ENCODE measurements at regions not wholly inside any gene's neighbourhood (a gene's known extent, or its start where the extent isn't known, plus 50 kb on each side); places are given as distances from the start of the nearest gene placed in this dataset.
A peak's percentile ranks its signal among the peaks of the same experiment; 100 is the strongest.

DNA sequence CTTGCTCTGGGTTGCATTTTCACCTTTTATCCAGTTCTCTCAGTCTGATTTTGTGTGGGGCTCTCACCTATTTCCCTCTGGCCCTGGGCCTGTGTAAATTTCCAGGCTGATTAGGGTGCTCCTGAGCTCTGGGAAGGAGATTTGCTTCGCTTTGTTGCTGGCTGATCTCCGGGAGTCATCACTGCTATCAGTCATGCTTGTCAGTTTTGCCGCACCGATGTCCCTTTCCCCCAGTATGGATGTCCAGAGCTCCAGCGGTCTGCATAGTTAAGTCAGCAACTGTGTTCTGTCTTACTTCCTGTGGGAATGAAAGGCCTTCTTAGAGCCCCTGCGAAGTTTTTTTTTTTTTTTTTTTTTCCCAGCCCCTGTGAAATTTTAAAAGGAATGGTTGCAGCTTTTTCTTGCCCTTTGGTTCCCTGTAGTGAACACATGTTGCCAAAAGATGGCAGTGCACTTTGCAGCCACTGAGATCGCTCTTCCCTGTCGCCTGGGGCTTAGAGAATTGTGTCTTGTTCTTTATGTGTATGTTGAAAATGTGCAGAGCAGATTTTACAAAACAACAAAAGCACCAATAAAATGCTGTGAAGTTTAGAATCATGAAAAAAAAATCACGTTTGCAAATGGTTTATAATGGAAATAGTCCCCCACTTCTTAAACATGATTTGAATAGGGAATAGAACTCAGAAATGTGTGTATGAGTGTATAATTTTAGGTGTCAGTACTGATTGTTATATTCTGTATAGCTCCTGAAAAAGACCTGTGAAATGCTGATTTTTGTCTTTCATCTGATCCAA is 109.1 kb upstream of the SLC4A4 start:
- TF ChIP-seq, protein P1, sequence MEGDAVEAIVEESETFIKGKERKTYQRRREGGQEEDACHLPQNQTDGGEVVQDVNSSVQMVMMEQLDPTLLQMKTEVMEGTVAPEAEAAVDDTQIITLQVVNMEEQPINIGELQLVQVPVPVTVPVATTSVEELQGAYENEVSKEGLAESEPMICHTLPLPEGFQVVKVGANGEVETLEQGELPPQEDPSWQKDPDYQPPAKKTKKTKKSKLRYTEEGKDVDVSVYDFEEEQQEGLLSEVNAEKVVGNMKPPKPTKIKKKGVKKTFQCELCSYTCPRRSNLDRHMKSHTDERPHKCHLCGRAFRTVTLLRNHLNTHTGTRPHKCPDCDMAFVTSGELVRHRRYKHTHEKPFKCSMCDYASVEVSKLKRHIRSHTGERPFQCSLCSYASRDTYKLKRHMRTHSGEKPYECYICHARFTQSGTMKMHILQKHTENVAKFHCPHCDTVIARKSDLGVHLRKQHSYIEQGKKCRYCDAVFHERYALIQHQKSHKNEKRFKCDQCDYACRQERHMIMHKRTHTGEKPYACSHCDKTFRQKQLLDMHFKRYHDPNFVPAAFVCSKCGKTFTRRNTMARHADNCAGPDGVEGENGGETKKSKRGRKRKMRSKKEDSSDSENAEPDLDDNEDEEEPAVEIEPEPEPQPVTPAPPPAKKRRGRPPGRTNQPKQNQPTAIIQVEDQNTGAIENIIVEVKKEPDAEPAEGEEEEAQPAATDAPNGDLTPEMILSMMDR (IDR thresholded peaks at IDR 0.05): peak; percentile 83

DNA sequence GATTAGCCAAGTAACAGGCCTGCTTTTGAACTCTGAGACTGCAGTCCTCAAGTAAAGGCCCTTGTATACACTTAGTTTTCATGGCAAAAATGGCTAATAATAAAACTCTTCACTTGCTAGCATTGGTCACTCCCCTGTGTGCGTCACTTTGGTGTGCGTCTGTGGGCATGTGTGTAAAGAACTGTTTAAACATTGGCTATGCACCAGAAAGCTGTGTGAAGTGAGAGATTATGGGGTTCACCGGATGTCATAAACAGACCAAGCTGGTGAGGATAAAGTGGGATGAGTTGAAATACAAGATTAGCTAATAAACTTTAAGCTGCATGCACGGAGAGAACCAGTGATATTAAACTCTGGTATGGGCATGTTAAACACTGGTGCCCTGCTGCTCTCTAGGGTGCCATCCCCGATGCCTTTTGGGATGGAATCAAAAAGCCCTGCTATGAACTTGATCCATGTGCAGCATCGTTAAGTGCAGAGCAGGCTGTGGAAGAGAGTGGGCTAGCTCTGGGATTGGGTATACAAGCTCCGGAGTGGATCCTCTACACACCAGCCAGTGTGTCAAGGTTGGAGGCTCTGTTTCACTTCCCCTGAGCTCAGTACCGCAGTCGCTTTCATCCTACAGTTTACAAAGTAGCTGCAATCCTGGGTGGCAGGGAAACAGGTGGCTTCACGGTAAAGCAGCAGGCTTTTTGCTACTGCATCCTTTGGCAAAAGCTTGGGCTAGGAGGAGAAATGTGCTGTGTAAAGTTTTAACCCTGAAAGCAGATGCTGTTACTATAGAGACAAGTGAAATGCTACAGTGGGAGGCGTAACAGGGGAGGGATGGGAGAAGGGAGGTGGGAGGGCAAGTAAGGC is 108.3 kb upstream of the SLC4A4 start:
- TF ChIP-seq, protein P1 (IDR thresholded peaks at IDR 0.05): no peak

DNA sequence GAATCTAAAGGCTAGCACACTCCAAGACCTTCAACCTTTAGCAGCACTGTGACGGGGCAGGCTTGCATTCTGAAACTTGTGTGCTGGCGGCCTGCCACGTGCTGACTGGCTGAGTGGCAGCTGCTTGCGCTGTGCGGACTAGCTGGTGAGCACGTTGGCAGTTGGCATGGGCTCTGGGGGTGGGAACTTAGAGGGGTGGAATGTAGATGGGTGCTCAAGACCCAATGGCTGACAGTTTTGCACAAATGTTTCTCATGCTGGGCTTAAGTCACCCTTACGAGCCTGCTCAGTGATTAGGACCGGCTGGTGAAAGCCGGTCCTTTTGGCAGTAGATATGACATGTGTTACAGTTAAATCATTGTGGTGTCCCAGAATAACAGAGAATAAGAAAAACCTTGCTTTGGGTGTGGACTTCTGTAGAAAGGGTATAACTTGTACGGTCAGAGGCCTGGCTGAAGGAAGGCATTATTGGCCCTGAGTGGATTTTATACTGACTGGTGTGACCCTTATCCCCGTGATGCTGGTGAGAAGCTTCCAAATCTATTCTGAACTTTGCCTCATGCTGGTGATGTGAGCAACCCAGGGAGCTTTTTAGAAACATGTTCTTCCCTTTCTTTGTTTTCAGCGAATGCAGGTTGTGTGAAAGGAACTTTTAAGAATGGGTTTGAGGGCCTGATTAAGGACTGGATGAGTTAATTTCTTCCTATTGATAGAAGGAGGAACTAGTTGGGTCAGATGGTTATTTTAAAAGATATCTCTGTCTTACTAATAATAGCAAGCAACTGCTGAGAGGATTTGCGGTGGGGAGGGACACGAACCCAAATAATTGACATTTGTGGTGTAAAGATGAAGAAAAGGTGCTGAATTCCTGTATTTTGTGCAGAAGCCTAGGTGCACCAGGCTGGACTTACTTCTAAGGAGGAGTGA is 107.4 kb upstream of the SLC4A4 start:
- TF ChIP-seq, protein P1 (IDR thresholded peaks at IDR 0.05): no peak

DNA sequence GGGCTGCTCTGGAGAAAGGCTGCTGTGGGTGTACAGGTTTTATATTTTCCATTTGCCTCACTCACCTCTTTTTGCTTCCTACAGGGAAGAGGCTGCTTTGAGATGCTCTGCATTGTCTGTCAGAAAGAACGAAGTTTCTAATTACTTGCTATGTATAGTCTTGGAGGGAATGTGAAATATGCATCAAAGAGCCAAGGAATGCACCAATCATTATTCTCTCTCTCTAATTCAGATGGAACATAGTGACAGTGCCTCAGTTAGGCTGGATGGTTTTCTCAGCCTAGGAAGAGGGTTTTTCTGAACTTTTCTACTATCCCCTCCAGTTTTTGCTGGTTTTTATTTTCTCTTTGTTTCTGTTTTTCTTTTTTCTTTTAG is 106.8 kb upstream of the SLC4A4 start:
- TF ChIP-seq, protein P1 (IDR thresholded peaks at IDR 0.05): no peak

DNA sequence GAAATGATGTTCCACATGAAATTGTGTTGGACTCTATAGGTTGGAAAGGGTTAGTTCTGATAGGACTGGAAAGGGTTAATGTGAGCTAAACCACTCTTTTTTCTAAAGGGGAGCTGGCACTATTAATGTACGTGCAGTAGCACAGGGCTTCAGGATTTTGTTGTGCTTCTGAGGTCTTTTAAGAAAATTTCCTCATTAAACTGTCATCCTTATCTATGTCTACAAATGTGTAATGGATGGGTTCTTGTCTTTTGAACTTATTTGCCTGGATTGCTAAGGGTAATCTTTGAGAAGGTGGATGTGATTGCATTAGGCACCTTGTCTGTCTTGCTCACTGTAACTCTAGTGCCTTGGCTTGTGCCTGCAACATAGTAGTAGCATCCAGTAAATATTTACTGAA is 106.0 kb upstream of the SLC4A4 start:
- TF ChIP-seq, protein P1 (IDR thresholded peaks at IDR 0.05): no peak

DNA sequence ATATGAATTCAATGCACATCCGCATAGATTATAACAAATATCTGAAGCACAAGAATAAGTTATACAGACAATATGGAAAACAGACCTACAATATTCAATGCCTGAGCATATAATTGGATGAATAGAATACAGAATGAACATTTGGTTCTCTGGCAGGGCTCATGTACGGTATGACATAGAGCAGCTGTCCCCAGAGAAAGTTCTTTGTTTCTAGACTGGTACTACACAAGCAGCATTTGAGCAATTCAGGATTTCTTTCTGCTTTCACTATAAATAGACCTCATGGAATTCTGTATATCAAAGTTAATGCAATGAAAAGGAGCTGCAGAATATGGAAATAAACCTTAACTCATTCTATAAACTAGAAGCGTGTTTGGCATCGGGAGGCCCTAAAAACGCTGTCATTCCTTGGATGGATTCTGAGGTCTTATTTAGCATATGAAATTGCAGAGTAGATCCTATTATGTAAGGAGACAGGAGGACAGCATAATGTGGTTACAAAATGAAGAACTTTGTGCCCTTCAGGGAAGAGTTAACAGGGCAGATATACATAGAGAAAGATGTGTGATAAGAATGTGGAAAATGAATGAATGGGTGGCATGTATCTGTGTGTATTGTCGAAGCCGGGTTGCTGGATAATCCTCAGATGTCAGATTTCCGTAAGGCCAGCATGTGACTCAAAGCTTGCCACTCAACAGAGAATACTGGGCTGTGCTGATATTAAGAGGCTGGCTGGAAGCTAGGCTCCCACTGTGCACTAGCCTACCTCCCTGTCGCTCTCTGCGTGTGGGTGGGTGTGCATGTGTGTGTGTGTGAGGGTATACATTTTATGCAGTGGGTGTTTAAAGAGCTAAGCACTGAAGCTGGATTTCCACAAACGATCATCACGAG is 103.3 kb upstream of the SLC4A4 start:
- TF ChIP-seq, protein P1 (IDR thresholded peaks at IDR 0.05): no peak

Measured in LNCAP (cell line).